ENCODE measurements at regions not wholly inside any gene's neighbourhood (a gene's known extent, or its start where the extent isn't known, plus 50 kb on each side); places are given as distances from the start of the nearest gene placed in this dataset.

DNA sequence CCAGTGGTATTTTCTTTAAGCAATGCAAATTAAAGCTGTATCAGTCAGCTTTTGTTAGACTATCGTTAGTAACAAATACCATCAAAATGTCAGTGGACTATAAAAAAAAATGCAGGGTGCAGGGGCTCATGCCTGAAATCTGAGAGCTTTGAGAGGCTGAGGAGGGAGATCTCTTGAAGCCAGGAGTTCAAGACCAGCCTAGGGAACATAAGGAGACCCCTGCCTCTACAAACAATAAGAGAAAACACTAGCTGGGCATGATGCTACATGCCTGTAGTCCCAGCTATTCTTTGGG lies 253.7 kb downstream of the MYCN start:
- H3K79me2 ChIP-seq (ENCODE audit: insufficient read depth, low read length) = no peaks in the 10 kb centered on the region
- no peak overlapping the region for H2AFZ ChIP-seq (ENCODE audit: low read length)
- TF ChIP-seq EZH2phosphoT487 (IDR thresholded peaks at IDR 0.05; ENCODE audit: borderline replicate concordance) = no peak
- TF ChIP-seq, protein P1, sequence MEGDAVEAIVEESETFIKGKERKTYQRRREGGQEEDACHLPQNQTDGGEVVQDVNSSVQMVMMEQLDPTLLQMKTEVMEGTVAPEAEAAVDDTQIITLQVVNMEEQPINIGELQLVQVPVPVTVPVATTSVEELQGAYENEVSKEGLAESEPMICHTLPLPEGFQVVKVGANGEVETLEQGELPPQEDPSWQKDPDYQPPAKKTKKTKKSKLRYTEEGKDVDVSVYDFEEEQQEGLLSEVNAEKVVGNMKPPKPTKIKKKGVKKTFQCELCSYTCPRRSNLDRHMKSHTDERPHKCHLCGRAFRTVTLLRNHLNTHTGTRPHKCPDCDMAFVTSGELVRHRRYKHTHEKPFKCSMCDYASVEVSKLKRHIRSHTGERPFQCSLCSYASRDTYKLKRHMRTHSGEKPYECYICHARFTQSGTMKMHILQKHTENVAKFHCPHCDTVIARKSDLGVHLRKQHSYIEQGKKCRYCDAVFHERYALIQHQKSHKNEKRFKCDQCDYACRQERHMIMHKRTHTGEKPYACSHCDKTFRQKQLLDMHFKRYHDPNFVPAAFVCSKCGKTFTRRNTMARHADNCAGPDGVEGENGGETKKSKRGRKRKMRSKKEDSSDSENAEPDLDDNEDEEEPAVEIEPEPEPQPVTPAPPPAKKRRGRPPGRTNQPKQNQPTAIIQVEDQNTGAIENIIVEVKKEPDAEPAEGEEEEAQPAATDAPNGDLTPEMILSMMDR (conservative IDR thresholded peaks at IDR 0.05; ENCODE audit: low read length) = no peak
- H3K4me3 ChIP-seq (ENCODE audit: low read length, poor library complexity, severe bottlenecking) = no peak overlapping the region
- no peaks in the 10 kb centered on the region for H3K27me3 ChIP-seq (ENCODE audit: insufficient read depth, low read length, poor library complexity, severe bottlenecking)
- H3K9me2 ChIP-seq (replicated peaks; ENCODE audit: low read depth, low read length) = no peaks in the 10 kb centered on the region
- no peaks in the 10 kb centered on the region for H3K36me3 ChIP-seq (ENCODE audit: insufficient read depth, low read length)
- H3F3A ChIP-seq (ENCODE audit: low read depth) = no peaks in the 10 kb centered on the region
- H3K9ac ChIP-seq (ENCODE audit: low read depth, low read length, poor library complexity, severe bottlenecking) = no peak overlapping the region
- no peaks in the 10 kb centered on the region for H4K20me1 ChIP-seq (ENCODE audit: insufficient read depth, low read length, poor library complexity, severe bottlenecking)
- H3K4me1 ChIP-seq (ENCODE audit: insufficient read depth, low read length, poor library complexity, severe bottlenecking) = no peaks in the 10 kb centered on the region
- no peak overlapping the region for H3K4me2 ChIP-seq (ENCODE audit: low read depth, low read length, poor library complexity, severe bottlenecking)
- H3K9me3 ChIP-seq (ENCODE audit: insufficient read depth, low read depth, low read length) = no peaks in the 10 kb centered on the region

DNA sequence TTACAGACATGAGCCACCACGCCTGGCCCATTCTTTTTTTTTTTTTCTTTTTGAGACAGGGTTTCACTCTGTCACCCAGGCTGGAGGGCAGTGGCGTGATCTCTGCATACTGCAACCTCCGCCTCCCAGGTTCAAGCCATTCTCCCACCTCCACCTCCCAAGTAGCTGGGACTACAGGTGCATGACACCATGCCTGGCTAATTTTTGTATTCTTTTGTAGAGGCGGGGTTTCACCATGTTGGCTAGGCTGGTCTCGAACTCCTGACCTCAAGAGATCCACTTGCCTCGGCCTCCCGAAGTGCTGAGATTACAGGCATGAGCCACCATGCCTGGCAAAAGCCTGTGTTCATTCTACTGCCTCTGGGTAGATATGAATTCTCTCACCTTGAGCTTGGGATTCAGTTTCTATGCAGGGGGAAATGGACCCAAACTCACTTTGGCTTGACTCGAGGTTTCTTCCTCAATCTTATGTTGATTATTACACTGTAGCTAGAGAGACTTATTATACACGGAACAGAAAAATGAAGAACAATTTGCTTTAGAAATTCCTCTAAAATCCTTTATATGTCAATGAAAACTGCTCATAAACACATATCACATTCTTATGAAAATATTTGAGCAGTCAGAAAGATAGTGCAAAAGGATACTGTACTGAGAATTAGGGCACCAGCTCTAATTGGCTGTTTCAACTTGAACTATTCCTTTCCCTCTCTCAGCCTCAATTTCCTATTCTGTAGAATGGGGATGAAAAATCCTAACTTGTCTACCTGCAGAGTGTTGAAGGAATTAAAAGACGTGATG lies 252.3 kb downstream of the MYCN start:
- Histone ChIP-seq H3K4me1 (ENCODE audit: insufficient read depth, low read length, poor library complexity, severe bottlenecking) (no peaks in the 10 kb centered on the region), H3K36me3 (ENCODE audit: insufficient read depth, low read length) (no peaks in the 10 kb centered on the region), H4K20me1 (ENCODE audit: insufficient read depth, low read length, poor library complexity, severe bottlenecking) (no peaks in the 10 kb centered on the region), H3K9me3 (ENCODE audit: insufficient read depth, low read depth, low read length) (no peaks in the 10 kb centered on the region), H3K4me2 (ENCODE audit: low read depth, low read length, poor library complexity, severe bottlenecking) (no peak overlapping the region), H3K4me3 (ENCODE audit: low read length, poor library complexity, severe bottlenecking) (no peak overlapping the region), H2AFZ (ENCODE audit: low read length) (no peak overlapping the region), H3F3A (ENCODE audit: low read depth) (no peaks in the 10 kb centered on the region), H3K9me2 (replicated peaks; ENCODE audit: low read depth, low read length) (no peaks in the 10 kb centered on the region), H3K27me3 (ENCODE audit: insufficient read depth, low read length, poor library complexity, severe bottlenecking) (no peaks in the 10 kb centered on the region), H3K9ac (ENCODE audit: low read depth, low read length, poor library complexity, severe bottlenecking) (no peak overlapping the region), H3K79me2 (ENCODE audit: insufficient read depth, low read length) (no peaks in the 10 kb centered on the region)
- TF ChIP-seq, protein P1 (conservative IDR thresholded peaks at IDR 0.05; ENCODE audit: low read length) = no peak
- no peak for TF ChIP-seq EZH2phosphoT487 (IDR thresholded peaks at IDR 0.05; ENCODE audit: borderline replicate concordance)

DNA sequence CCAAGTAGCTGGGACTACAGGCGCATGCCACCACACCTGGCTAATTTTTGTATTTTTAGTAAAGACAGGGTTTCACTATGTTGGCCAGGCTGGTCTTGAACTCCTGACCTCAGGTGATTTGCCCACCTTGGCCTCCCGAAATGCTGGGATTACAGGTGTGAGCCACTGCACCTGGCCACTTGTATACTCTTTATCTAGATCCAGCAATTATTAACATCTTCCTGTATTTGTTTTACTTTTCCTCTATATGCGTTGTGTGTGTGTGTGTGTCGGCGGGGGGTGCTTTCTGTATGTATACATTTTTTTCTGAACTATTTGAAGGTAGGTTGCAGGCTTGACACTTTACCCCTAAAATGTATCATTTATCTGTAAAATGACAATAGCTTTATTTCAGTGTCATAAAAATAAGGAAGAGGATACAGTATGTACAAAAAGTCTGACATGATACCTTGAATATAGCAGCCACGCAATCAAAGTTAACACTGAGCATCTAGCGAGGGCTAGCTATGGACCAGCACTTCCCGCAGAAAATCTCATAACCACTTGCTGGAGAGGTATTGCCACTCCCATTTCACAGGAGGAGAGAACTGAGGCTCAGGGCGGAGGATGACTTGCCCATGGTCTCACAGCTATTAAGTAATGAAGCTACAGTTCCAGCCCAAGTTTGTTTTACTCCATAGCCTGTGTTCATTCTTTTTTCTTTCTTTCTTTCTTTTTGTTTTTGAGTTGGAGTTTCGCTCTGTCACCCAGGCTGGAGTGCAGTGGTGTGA lies 251.3 kb downstream of the MYCN start:
- H4K20me1 ChIP-seq (ENCODE audit: insufficient read depth, low read length, poor library complexity, severe bottlenecking) = no peaks in the 10 kb centered on the region
- no peaks in the 10 kb centered on the region for H3K9me3 ChIP-seq (ENCODE audit: insufficient read depth, low read depth, low read length)
- no peak overlapping the region for H3K4me3 ChIP-seq (ENCODE audit: low read length, poor library complexity, severe bottlenecking)
- no peaks in the 10 kb centered on the region for H3K27me3 ChIP-seq (ENCODE audit: insufficient read depth, low read length, poor library complexity, severe bottlenecking)
- no peaks in the 10 kb centered on the region for H3K36me3 ChIP-seq (ENCODE audit: insufficient read depth, low read length)
- H3F3A ChIP-seq (ENCODE audit: low read depth) = no peaks in the 10 kb centered on the region
- H3K9me2 ChIP-seq (replicated peaks; ENCODE audit: low read depth, low read length) = no peaks in the 10 kb centered on the region
- H2AFZ ChIP-seq (ENCODE audit: low read length) = no peak overlapping the region
- no peak for TF ChIP-seq EZH2phosphoT487 (IDR thresholded peaks at IDR 0.05; ENCODE audit: borderline replicate concordance)
- TF ChIP-seq, protein P1 (conservative IDR thresholded peaks at IDR 0.05; ENCODE audit: low read length) = no peak
- H3K9ac ChIP-seq (ENCODE audit: low read depth, low read length, poor library complexity, severe bottlenecking) = no peak overlapping the region
- no peaks in the 10 kb centered on the region for H3K4me1 ChIP-seq (ENCODE audit: insufficient read depth, low read length, poor library complexity, severe bottlenecking)
- no peaks in the 10 kb centered on the region for H3K79me2 ChIP-seq (ENCODE audit: insufficient read depth, low read length)
- no peak overlapping the region for H3K4me2 ChIP-seq (ENCODE audit: low read depth, low read length, poor library complexity, severe bottlenecking)
